ENCODE measurements at regions not wholly inside any gene's neighbourhood (a gene's known extent, or its start where the extent isn't known, plus 50 kb on each side); places are given as distances from the start of the nearest gene placed in this dataset.

DNA sequence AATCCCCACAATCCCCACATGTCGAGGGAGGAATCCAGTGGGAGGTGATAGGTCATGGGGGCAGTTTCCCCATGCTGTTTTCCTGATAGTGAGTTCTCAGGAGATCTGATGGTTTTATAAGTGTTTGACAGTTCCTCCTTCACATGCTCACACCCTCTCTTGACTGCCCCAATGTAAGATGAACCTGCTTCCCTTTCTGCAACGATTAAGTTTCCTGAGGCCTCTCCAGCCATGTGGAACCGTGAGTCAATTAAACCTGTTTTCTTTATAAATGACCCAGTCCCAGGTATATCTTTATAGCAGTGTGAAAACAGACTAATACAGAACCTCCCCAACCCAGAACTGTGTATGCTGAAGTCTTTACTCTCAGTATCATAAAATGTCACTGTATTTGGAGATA, 289.5 kb upstream of the MMADHC start:
- Mint-ChIP-seq H3K36me3 (ENCODE audit: low read depth) (peaks cover 17% of the 10 kb centered on the region), H3K27ac (ENCODE audit: unreplicated experiment) (no peak overlapping the region), H3K9me3 (peaks cover 6% of the 10 kb centered on the region), H3K4me1 (peaks cover 10% of the 10 kb centered on the region), H3K4me3 (no peak overlapping the region), H3K27me3 (ENCODE audit: low read depth) (no peaks in the 10 kb centered on the region)
- TF ChIP-seq, protein P1, sequence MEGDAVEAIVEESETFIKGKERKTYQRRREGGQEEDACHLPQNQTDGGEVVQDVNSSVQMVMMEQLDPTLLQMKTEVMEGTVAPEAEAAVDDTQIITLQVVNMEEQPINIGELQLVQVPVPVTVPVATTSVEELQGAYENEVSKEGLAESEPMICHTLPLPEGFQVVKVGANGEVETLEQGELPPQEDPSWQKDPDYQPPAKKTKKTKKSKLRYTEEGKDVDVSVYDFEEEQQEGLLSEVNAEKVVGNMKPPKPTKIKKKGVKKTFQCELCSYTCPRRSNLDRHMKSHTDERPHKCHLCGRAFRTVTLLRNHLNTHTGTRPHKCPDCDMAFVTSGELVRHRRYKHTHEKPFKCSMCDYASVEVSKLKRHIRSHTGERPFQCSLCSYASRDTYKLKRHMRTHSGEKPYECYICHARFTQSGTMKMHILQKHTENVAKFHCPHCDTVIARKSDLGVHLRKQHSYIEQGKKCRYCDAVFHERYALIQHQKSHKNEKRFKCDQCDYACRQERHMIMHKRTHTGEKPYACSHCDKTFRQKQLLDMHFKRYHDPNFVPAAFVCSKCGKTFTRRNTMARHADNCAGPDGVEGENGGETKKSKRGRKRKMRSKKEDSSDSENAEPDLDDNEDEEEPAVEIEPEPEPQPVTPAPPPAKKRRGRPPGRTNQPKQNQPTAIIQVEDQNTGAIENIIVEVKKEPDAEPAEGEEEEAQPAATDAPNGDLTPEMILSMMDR (conservative IDR thresholded peaks at IDR 0.05): no peak
- no peak for DNase-seq (ENCODE audit: low read depth, low spot score)

DNA sequence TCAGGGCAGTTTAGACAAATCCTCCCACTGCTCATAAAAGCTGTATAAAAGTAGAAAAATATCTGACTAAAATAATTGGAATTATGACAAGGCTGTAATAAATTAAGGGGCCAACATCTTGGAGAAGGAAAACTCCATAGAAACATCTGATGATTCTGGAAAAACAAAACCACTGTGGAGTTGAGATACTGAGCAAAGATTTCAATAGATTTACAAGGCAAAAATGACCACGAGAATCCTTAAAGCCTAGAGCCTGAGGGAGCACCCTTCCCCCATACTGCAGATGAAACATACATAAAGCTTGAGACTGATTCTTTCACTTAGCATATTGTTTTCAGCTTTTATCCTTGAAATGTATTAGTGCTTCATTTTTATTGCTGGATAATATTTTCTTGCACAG, 286.4 kb upstream of the MMADHC start:
- TF ChIP-seq, protein P1 (conservative IDR thresholded peaks at IDR 0.05): no peak
- peaks cover 2% of the 10 kb centered on the region for H3K9me3 Mint-ChIP-seq
- peaks cover 9% of the 10 kb centered on the region for H3K36me3 Mint-ChIP-seq (ENCODE audit: low read depth)
- no peaks in the 10 kb centered on the region for H3K27me3 Mint-ChIP-seq (ENCODE audit: low read depth)
- no peak overlapping the region for H3K27ac Mint-ChIP-seq (ENCODE audit: unreplicated experiment)
- H3K4me3 Mint-ChIP-seq: no peak overlapping the region
- no peak for DNase-seq (ENCODE audit: low read depth, low spot score)
- peaks cover 10% of the 10 kb centered on the region for H3K4me1 Mint-ChIP-seq

DNA sequence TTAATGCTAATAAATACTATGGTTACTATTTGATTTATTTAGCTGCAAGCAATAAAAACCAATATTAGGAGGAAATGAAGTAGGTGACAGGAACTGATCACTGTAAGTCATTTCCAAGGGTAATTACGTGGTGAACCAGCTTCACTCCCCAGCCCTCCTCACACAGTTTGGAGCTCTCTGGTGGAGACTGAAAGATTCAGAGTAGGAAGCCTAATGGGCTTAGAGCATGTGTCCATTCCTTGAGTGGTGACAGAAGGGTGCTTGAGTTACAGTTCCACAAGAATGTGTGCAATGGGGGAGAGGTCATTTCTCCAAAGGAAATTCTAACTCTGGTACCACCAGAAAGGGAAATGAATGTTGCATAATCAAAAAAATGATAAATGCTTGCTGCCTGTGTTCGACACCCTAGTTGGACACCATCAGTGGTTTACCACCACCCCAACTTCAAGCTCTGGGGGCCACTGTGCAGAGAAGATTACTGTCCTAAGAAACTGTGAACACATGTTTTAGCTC, 285.1 kb upstream of the MMADHC start:
- TF ChIP-seq, protein P1 (conservative IDR thresholded peaks at IDR 0.05): no peak
- DNase-seq (ENCODE audit: low read depth, low spot score): no peak
- peaks cover 4% of the 10 kb centered on the region for H3K9me3 Mint-ChIP-seq
- peaks cover 4% of the 10 kb centered on the region for H3K4me1 Mint-ChIP-seq
- H3K27me3 Mint-ChIP-seq (ENCODE audit: low read depth): no peaks in the 10 kb centered on the region
- no peak overlapping the region for H3K27ac Mint-ChIP-seq (ENCODE audit: unreplicated experiment)
- H3K4me3 Mint-ChIP-seq: no peak overlapping the region
- peaks cover 10% of the 10 kb centered on the region for H3K36me3 Mint-ChIP-seq (ENCODE audit: low read depth)

DNA sequence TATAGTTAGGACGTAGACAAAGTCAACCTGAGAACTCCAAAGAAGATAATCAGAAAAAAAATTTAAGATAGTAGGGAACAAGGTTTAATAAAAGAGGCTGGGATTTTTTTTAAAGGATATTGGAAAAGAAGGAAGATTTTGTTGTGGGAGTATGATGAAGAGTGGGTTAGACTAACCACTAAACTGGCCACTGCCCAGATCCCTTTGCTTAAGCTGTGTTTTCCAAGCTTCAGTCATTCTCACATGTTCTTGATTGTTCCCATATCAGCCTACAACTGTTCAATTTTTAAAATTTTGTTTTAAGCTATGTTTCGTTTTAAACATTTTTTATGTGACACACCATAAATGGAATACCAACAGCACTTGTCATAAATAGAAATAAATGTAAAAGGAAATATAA, 284.5 kb upstream of the MMADHC start:
- no peak for DNase-seq (ENCODE audit: low read depth, low spot score)
- Mint-ChIP-seq H3K9me3 (peaks cover 4% of the 10 kb centered on the region), H3K4me1 (no peaks in the 10 kb centered on the region), H3K27ac (ENCODE audit: unreplicated experiment) (no peak overlapping the region), H3K27me3 (ENCODE audit: low read depth) (no peaks in the 10 kb centered on the region), H3K36me3 (ENCODE audit: low read depth) (peaks cover 6% of the 10 kb centered on the region), H3K4me3 (no peak overlapping the region)
- TF ChIP-seq, protein P1 (conservative IDR thresholded peaks at IDR 0.05): no peak

DNA sequence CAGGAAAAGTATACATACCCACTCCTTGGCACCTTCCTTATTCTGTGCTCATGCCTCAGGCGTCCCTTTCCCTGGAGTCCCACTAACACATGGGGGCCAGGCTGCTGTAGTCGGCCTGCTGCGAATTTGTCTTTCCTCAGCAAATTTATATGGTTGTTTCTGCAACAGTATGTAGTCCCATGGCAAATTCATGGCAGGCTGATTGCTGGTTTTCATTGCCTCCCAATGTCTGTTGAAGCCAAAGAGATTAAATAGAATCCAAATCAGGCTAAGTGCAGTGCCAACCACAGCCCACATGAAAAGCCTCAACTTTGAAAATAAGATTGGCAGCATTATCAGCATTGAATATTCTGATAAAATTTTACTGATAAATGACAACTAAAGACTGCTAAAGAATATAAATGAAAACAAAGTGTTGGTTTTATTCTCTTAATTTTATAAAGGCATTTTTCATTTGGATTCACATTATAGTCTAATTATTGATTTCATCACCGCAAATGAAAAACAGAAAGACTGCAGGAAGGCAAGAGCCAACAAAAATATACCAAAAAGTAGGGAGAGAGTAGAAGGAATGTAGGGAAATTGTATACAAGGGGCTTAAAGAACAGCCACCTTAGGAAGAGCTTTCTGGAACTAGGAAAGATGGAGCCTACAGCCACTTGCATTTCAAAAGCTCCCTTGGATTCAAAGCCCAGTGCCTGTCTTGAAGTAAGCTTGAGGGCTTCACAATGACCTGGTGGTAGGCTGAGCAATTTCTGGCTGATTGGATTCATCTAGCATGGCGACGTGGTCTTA, 283.7 kb upstream of the MMADHC start:
- no peaks in the 10 kb centered on the region for H3K27me3 Mint-ChIP-seq (ENCODE audit: low read depth)
- no peak overlapping the region for H3K27ac Mint-ChIP-seq (ENCODE audit: unreplicated experiment)
- peaks cover 4% of the 10 kb centered on the region for H3K9me3 Mint-ChIP-seq
- H3K4me1 Mint-ChIP-seq: no peaks in the 10 kb centered on the region
- peaks cover 4% of the 10 kb centered on the region for H3K36me3 Mint-ChIP-seq (ENCODE audit: low read depth)
- no peak for DNase-seq (ENCODE audit: low read depth, low spot score)
- TF ChIP-seq, protein P1 (conservative IDR thresholded peaks at IDR 0.05): no peak
- no peak overlapping the region for H3K4me3 Mint-ChIP-seq
